HG03565 (cell line): ENCODE measurements at regions not wholly inside any gene's neighbourhood (a gene's known extent, or its start where the extent isn't known, plus 50 kb on each side); places are given as distances from the start of the nearest gene placed in this dataset.
"Not testable (repeated sequence)": the region's sequence is repeated elsewhere in the genome, so short reads cannot be mapped to it uniquely, and the experiment has no call there.

Experiments
- ATAC-seq: cut with Tn5 transposase; IDR thresholded peaks from one replicate; pipeline ENCODE4 v1.9.1; 2021; ENCODE audit warnings: mild to moderate bottlenecking, moderate library complexity; ENCODE audit not compliant: unreplicated experiment

GRCh38 chr1:212495766-212496494 is 63.2 kb downstream of the NENF start:
- no peak for ATAC-seq

- no peak for ATAC-seq
Observed at GRCh38 chr1:212496682-212497081, 64.0 kb downstream of the NENF start.

GRCh38 chr1:212497553-212497952 is 64.8 kb downstream of the NENF start:
- ATAC-seq: no peak

GRCh38 chr1:212498283-212499040 is 65.7 kb downstream of the NENF start:
- ATAC-seq: no peak

DNA sequence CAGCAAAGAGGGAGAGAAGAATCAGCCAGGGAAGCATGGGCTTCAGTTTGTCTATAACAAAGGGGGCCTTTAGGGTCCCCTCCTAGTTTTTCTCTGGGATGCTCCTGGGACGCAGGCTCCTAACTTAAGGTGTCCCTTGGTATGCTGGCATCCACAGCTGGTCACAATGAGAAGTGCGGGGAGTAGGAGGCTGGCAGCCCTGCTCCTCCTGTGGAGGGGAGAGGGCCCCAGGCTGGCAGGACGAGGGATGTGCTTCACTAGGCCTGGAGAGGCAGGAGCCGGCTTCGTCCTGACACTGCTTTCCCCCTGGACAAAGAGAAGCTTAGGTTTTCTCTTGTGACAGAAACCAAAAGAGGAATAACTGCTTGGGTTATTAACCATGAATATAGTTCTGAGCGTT is 67.6 kb downstream of the NENF start:
- no peak for ATAC-seq

- ATAC-seq: no peak
Observed at GRCh38 chr1:212500983-212501382, 68.3 kb downstream of the NENF start.

- ATAC-seq: no peak
Observed at GRCh38 chr1:212503714-212504113, 71.0 kb downstream of the NENF start.

- ATAC-seq: no peak
Observed at GRCh38 chr1:212504171-212504803, 71.6 kb downstream of the NENF start.

DNA sequence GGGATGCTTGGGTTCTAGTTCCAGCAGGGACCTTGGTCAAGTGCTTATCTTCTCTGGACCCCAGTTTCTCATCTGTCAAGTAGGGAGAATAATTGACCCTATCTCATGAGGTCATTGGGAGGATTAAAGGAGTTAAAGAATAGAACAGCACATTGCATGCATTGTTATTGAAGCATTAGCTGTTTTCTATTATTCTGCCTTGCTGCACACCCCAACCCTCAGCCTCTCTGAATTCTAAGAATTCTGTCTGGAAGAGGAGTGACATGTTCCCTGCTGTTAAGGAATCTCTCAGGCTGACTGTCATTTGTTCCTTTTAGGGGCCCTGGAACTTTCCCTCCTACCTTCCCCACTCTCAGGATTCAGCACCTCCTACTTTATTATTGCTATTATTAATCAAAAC is 73.9 kb downstream of the NENF start:
- ATAC-seq: no peak

- no peak for ATAC-seq
Observed at GRCh38 chr1:212507369-212507768, 74.6 kb downstream of the NENF start.

- ATAC-seq: no peak
Observed at GRCh38 chr1:212512816-212513559, 80.3 kb downstream of the NENF start.

- ATAC-seq: no peak
Observed at GRCh38 chr1:212513586-212513985, 80.9 kb downstream of the NENF start.

DNA sequence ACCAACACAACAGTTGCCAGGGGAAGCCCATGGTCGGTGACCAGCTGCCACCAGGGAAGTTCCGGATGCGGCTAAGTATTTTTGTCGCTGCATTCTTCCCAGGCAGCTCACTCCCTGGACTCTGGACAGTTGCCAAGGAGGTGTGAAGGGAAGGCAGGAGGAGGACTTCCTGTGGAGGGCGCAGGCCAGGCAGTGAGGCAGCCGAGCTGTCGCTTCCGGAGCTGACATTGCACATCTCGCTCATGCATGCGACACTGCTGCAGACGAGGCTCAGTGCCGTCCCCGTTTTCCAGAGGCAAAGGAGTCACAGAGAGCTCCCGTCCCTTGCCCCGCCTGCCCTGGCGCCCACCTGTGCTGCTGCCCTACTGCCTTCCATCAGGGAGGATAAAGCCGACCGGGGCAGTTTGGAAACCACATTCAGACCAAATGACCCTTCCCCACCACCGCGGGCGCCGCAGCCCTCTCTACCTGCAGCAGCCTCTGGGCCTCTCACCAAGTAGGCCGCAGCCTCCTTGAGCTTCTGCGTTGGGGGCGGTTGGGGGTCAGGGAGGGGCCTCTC is 81.4 kb downstream of the NENF start:
- no peak for ATAC-seq

GRCh38 chr1:212514782-212515181 is 82.1 kb downstream of the NENF start:
- ATAC-seq: no peak

DNA sequence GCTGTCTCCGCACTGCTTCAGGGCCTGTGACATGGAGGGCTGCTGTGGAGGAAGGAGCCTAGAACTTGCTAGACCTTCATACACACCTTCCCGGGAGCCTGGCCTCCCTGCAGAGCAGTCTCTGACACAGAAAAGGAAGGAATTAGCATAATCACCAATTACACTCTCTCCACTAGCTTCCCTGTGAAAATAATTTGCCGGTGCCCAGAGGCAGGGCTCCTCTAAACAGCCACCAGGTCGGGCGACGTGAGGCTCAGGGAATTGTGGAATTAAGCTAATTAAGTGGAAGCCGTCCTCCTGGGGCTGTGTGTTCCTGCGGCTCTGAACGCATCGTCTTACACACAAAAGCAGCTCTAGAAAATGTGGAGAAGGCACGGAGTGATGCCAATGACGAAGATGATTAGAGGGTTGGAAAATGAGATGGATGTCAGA is 82.6 kb downstream of the NENF start:
- no peak for ATAC-seq

GRCh38 chr1:212516012-212516411 is 83.3 kb downstream of the NENF start:
- ATAC-seq: not testable (repeated sequence)

DNA sequence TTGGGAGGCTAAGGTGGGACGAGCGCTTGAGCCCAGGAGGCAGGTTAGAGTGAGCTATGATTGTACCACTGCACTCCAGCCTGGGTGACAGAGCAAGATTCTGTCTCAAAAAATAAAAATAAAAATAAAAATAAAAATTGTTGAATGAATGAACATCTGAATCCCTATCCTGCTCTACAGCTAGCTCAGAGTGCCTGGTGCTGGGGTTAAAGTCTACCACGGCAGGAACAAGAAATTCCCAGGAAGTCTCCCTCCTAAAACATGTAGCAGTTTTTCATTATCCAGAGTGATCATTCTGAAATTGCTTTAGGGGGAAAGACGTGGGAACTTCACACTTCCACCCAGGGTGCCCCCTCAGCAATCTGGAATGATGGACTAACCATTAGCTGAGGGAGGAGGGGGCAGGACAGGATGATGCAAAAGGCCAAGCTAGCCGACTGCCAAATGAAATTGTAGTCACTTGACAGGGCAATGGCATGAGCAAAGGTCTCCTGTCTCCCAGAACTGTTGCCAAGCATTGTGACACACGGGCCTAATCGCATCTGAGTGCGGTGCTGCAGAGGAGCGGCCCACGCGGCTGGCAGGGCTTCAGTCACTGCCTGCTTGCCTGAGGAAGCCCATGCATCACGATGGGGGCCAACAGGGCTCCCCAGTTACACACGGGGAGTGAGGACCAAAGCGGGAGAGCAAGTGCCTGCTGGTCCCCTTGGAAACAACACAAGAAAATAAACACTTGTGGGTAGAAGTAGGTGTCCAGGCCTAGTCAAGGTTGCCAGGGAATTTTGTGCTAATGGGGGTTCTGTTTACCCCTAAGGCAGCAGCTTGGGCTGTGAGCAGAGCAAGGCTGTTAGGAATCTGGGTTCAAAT is 85.7 kb downstream of the NENF start:
- ATAC-seq: no peak

- no peak for ATAC-seq
Observed at GRCh38 chr1:212519131-212519530, 86.4 kb downstream of the NENF start.

DNA sequence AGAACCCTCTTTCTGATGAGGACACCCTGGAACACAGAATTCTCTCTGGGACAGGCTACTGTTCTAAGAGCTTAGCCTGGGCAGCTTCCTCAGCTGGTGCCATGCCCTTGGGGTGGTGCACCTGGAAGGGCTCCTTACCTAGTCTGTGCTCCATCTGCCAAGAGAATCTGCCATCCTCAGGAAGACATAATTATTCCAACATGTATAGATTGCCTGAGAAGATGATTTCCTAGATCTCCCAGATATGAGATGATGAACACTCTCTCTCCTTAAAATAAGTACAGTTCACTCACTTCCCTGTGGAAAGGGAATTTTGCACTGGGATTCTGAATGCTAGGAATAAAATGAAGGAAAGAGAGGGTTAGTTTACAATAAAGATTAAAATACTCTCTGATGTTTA is 87.6 kb downstream of the NENF start:
- no peak for ATAC-seq

GRCh38 chr1:212520746-212521145 is 87.8 kb upstream of the ATF3 start:
- ATAC-seq: no peak
